ACHN (cell line): ENCODE measurements at regions not wholly inside any gene's neighbourhood (a gene's known extent, or its start where the extent isn't known, plus 50 kb on each side); places are given as distances from the start of the nearest gene placed in this dataset.
A peak's percentile ranks its signal among the peaks of the same experiment; 100 is the strongest.
"Not testable (repeated sequence)": the region's sequence is repeated elsewhere in the genome, so short reads cannot be mapped to it uniquely, and the experiment has no call there.

Experiments
- DNase-seq: peaks from one replicate; pipeline ENCODE4 v3.0.0-alpha.2; 2015
- in situ Hi-C: cut with HindIII; loops from 2 replicates; pipeline ENCODE4 v1.10.0; 2017; ENCODE audit warnings: low sequenced_read_pairs, low pct_ligation_motif_present, low pct_unique_long_range_greater_than_20kb

DNA sequence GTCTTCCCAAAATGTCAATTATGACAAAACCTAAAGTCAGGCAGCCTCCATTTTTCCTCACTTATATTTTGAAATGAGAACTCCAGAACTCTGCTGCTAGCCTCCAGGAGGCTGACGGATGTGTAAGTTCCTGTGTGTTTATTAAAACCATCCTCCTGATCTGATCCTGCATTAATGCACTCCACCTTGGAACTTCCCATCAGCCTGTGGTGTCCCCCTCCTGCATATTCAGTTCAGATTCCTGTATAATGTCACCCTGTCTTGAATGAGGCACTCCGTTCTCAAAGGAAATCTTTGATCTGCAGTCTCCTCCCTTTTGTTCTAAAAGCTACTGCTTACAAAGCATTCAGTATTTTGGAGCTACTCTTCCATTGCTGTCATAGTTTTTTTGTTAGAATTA, 318.2 kb upstream of the ONECUT1 start:
- in situ Hi-C loops = no loop called here
- DNase-seq = no peak

DNA sequence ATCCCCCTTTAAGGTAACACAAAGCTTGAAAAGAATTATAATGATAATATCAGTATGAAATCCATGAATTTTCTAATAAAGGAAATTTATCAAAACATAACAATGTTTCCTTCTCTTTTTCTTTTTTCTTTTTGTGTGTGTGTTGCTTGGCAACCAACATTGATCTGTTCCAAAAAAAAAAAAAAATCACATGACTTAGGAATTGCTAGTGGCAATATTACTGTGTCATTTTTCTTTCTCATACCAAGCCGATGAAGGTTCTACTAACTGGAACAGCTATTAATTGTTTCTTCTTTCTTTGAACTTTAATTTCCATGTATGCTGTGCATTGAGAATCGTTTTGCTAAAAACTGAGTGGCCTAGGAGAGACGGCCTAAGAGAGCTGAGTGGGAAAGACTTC, 317.7 kb upstream of the ONECUT1 start:
- in situ Hi-C loops = no loop called here
- DNase-seq = no peak

DNA sequence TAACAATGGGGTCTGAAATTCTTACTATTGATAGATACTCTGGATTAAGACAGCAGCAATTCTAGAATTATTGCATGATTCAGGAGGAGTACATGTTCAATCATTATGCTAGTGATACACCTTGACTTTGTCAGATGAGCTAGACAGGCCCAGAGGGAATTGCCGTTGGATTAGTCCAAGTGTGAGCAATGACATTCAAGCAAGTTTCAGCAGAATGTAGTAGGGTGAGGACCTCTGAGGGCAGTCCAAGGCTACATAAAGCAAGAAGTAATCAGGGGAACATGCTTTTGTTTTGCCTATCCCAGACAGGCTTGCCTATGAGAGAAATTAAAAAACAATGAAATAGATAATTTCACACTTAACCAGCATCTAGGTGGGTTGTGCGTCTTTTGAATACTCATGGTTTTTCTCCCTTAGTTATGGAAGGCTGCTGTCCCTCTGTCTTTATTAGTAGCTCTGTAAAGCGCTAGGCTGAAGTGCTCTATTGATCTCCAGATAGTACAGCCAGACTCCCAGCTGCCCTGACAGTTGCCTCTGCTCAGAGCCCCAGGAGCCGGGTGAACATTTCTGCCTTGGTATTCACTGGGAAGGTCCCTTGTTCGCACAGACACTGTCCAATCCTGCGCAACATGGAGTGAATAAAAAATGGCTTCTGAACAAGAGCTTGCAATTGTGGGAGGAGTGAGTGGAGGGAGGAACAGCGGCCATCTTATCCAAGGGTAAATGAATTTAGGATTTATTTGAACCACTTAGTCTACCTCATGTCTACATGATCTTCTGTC, 316.6 kb upstream of the ONECUT1 start:
- in situ Hi-C loops = no loop called here
- DNase-seq = no peak

DNA sequence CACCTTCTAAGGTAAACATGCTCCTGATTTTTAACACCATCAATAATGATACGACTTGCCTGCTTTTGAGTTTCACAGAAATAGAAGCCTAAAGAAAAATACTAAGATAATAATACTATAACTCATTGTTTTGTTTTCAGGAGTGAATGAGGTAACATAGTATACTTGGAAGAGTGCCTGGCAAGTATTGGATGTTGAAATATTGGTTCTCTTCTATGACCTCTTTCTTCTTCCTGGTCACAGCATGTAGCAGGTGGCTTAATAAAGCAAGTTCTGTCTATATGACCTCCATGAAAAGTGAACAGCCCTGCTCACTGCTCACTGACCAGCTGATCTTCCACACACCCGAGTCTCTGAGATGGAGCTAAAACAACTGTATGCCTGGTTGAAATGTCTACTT, 312.3 kb upstream of the ONECUT1 start:
- DNase-seq = no peak
- in situ Hi-C loops = no loop called here

DNA sequence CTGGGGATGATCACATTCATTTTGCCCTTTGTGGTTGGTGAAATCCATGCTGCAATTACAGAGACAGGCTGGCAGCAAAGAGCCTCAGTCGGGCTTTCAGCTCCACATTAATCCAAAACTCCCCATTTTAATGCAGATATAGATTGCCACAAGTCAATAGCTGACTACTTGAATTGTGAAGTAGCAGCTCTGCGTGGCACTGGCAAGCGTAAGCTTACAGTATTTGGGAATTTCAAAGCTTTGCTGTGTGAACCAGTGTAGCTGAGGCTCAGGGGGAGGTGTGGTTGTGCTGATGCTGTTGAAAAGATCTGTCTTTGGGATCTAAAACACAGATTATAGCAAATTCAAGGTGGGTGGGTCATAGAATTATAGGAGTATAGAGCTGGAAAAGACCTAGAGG, 290.3 kb upstream of the ONECUT1 start:
- in situ Hi-C loops = no loop called here
- no peak for DNase-seq

DNA sequence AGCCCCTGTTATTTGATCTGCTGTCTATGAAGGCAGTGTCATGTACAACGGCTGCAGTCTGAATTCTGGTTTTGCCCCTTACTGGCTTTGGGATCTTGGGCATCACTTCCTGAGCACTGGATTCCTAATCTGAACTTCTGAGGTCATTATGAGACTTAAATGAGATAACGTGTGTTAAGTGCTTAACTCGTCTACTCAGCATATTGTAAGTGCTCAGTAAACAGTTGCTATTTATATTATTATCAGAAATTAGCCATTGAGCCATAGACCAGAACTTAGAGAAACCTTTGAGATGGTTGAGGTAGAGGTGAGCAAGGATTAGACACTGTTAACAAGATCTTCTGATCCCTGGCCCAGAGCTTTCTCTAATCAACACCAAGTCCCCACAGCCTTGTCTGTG, 284.1 kb upstream of the ONECUT1 start:
- DNase-seq = no peak
- in situ Hi-C loops = no loop called here

DNA sequence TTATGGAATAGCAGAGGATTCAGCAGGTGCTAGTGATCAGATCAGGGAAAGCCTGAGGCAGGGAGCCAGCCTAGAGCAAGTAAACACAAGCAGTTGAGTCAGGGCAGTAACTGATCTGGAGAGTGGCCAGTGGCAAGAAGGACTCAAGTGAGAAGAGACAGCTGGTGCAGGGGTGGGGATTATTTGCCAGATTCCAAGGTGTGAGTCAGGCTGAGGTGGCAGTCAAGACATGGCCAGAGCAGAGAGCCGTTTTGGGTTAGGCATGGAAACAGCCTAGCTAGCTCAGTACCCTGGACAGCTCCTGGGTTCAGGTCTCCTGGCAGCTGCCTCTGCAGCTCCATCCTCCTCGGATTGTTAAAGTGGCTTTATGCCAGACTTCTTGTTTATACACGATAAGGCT, 281.9 kb upstream of the ONECUT1 start:
- DNase-seq = peak; percentile 96

DNA sequence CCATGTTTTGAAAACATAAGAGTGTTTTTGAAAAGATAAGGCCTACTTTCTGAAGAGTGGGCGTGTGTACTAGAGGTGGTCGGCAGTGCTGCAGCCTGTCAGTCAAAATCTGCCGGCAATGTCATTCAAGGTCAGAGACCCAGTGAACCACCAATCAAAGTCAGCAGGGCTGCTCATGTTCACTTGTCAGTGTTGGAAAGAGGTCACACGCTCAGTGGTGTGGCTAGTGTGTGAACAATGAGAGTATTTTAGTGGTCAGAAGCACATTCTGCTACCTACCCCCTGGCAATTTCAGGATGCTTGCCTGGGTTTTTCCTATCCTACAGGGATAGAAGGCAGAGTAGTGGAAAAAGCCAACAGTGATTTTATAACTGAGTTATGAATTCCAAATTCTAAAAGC, 278.5 kb upstream of the ONECUT1 start:
- in situ Hi-C loops = no loop called here
- no peak for DNase-seq

More for the DNA sequence above, 281.9 kb upstream of the ONECUT1 start:
- in situ Hi-C loops = no loop called here

DNA sequence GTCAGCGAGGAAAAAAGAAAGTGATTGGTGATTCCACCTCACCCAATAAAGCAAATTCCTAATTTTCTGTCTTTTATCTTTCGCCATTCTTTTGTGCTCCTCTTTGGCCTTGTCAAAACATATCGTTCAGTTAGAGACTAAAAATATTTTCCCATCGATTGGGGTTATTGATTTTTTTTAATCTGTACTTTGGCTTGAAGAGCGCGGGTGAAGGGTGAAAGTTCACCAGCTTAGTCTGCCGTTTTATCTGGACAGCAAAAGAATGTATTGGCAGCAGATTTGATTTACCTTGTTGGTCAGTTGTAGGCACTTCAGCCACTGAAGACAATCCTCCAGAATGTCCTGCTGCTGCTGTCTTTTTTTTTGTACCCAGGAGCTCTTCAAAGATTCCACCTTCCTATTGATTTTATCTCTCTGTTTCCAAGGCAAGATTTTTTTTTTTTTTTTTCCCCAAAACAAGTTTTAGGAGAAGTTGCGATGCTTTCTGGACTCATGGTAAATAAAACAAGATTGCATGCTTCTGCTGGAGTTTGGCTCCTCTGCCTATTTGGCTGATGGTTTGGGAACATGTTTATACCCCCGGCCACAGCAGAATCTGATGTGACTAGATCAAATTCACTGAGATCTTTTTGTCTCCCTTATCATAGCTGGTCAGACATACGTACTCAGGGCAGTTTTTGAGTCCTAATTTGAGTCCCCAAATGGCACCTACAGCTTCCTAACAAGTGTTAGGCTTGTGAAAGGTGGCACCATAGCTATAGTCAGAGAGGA, 269.3 kb upstream of the ONECUT1 start:
- DNase-seq = no peak
- in situ Hi-C loops = no loop called here

DNA sequence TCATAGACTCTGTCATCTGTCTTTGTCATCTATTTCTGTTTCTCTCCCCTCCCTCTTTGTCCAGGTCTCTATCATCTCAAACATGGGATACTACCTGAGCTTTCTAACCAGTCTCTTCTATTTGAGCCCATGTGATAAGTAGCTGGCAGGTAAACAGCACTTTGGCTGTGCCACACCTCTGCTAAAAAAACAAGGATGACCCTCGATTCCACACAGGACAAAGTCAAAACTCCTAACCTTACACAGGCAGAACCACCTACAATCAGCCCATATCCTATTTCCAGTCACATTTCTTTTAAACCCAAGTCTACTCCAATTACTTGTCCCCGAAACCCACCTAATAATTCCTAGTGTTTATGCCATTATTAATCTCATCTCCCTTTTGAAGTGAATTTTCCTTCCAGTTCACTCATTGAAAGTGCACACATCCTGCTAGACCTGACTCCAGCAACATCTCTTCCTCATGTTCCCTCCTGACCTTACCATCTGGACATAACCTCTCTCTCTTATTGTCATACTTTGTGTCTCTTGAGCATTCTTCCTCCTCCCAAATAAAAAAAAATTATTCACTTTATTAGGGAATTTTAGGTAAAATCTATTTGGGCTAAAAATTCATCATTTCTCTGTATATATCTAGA, 256.1 kb upstream of the ONECUT1 start:
- no peak for DNase-seq
- in situ Hi-C loops = no loop called here

DNA sequence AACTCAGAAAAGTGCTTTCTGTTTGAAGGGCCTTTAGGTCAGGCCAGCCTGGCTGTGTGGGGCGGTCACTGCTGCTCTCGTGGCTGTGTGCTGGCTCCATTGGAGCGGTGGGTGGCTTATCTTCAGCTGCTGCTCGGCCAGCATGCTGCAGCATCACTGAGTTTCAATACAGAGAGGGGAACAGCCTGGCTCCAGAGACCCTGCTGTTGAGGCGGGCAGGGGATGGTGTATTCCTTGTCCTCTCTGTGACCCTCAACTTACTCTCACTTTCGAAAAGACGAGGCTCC, 248.5 kb upstream of the ONECUT1 start:
- DNase-seq = no peak
- in situ Hi-C loops = no loop called here

DNA sequence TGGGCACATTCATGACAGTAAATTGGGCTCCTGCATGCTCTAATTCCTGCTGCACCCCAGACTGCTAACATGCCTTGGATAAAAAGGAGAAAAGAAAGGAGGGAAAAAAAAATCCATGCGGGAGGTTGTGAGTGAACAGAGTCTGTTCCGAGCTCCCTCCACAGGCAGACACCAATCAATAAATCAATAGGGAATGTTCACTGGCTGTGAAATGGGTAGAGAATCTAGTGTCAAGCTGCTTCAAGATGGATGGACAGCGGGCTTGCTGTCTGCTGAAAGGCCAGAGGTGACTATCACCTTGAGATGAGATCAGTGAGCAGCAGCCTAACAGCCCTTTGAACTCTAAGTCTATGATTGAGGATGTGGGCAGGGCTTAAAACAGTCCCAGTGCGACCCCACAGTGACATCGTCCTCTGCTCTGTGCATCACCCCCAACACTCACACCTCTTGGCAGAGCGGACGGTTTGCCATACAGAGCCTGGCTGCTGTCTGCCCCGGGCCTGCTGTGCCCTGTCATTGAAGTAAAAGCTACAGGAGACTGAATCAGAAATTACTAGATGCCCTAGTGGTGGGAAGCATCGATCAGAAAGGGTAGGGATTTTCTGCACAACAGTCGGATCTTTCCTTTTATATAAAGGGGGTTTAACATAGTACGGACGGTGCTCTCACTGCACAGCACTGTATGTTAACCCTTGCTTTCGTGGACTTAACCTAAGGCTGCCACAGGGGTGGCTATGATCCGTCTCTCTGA, 247.9 kb upstream of the ONECUT1 start:
- DNase-seq = no peak
- in situ Hi-C loops = no loop called here

DNA sequence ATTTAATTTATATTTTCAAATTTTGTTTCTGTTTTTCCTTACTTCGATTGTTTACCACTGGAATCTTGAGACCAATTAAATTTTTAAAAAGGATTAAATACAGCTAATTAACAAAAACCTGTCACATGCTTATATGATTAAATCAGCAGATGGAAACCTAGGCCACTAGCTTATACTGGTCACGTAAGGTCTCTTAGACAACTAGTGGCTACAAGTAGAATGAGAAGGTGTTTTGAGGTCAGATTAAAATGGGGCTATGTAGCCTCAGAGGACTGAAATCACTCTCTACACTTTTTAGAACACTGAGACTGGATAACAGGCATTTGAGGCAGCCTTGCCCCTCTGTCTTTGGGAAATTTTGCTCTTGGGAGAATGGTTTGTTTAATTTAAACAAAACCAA, 246.5 kb upstream of the ONECUT1 start:
- DNase-seq = no peak
- in situ Hi-C loops = no loop called here

DNA sequence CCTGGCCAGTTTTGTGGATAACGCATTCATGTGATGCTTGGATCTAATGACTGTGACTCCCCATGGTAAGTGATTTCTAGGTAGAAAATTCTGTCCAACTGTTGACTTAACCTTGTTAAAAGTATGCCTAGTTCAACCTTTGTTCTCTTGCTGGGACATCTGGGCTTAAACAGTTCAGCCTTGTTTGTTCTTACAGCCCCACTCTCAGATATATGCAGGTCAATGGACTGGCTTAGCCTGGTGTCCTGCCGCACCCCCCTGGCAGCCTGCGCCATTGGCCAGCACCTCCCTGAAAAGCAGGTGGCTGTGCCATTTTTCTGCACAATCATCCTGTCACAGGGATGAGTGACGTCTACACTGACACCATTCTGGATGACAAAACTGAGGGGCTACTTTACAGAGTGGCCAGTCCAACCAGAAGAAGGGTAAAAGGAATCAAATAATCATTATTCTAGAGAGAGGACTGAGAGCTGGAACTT, 244.7 kb upstream of the ONECUT1 start:
- DNase-seq = no peak
- in situ Hi-C loops = no loop called here

DNA sequence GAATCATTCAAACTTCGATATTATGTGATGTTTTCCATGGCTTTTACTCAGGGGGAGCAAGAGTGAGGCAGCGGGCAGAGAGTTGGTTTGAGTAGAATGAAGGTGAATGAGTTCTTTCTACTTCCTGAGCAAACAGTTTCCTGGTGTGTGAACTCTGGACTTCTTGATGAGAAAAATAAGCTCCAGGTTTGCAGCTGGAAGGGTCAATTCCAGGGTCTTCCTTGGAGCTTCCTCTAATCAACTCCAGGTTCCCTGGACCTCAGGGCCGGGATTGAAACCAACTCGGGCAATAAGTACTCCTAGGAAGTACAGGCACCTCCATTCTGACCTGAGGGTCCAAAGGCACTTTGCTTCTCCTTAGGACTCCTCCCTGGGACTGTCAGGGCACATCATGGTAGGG, 243.6 kb upstream of the ONECUT1 start:
- no peak for DNase-seq
- in situ Hi-C loops = no loop called here

DNA sequence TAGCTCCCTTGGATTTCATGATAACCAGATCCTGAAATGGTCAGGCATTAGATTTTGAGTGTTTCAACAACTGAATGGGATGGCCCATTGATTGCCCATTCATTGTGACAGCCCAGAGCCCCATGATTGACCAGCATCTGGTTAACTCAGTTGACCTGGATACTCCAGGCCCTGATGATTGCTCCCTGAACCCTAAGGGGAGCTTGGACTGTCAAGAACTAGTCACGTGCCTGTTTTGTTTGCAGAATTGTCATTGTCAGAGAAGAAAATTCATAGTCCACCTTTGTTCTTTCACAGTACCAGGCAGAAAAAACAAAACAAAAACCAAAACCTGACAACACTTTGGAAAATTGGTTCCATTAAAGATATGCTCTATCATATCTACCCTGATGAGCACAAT, 241.3 kb upstream of the ONECUT1 start:
- in situ Hi-C loops = no loop called here
- no peak for DNase-seq

DNA sequence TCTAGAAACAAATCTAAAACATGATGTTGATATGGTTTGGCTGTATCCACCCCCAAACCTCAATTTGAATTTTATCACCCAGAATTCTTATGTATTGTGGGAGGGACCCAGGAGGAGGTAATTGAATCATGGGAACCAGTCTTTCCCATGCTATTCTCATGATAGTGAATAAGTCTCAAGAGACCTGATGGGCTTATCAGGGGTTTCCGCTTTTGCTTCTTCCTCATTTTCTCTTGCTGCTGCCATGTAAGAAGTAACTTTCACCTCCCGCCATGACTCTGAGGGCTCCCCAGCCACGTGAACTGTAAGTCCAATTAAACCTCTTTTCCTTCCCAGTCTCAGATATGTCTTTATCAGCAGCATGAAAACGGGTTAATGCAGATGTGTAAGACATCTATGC, 232.7 kb upstream of the ONECUT1 start:
- DNase-seq = no peak
- in situ Hi-C loops = no loop called here

DNA sequence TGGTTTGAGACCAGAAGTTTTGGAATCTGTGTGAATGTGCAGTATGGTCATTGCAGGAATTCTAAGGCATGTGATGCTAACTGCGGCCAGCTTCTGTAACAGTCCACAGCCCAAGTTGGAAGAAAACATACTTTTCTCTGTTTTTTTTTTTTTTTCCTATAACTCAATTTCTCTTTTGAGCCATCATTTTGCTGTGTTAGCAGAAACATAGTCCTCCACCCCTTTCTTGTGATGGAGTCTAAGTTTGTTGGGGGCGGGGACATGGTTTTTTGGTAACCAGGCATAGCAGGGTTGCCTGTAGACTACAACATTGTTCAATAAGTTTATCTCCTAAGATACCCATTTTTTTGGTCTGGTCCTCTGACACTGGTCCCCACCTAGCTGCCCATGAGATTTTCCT, 223.2 kb upstream of the ONECUT1 start:
- no peak for DNase-seq
- in situ Hi-C loops = no loop called here

DNA sequence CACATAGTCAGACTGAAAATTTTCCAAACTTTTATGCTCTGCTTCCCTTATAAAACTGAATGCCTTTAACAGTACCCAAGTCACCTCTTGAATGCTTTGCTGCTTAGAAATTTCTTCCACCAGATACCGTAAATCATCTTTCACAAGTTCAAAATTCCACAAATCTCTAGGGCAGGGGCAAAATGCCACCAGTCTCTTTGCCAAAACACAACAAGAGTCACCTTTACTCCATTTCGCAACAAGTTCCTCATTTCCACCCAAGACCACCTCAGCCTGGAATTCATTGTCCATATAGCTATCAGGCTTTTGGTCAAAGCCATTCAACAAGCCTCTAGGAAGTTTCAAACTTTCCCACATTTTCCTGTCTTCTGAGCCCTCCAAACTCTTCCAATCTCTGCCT, 221.6 kb upstream of the ONECUT1 start:
- in situ Hi-C loops, DNase-seq: not testable (repeated sequence)
